ENCODE measurements at regions not wholly inside any gene's neighbourhood (a gene's known extent, or its start where the extent isn't known, plus 50 kb on each side); places are given as distances from the start of the nearest gene placed in this dataset.

DNA sequence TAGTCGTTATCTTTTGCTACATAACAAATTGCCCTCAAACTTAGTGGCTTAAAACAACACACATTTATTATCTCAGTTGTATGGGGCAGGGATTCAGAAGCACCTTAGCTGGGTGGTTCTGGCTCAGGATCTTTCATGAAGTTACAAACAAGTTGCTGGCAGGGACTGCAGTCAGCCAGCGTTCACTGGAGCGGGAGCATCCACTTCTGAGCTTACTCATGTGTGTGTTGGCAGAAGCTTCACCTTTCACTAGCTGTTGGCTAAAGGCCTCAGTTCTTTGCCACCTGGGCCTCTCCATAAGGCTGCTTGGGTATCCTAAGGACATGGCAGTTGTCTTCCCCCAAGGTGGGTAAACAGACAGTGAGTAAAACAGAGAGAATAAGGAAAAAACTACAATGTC is 365.7 kb downstream of the RPS29 start:
- Histone ChIP-seq H3K36me3 (ENCODE audit: low read depth, low read length) (no peaks in the 10 kb centered on the region), H3K9me3 (ENCODE audit: low read length) (no peaks in the 10 kb centered on the region), H2AFZ (ENCODE audit: low read length) (no peak overlapping the region), H3K4me3 (ENCODE audit: low read length) (no peak overlapping the region), H3K4me2 (ENCODE audit: low read length) (no peak overlapping the region), H3K79me2 (ENCODE audit: low read length) (no peaks in the 10 kb centered on the region), H3K27ac (ENCODE audit: low read length) (no peak overlapping the region), H3K27me3 (ENCODE audit: low read length) (no peaks in the 10 kb centered on the region), H3K9ac (ENCODE audit: low read length) (no peak overlapping the region), H3F3A (ENCODE audit: low read length, unreplicated experiment) (no peaks in the 10 kb centered on the region), H3K9me2 (replicated peaks; ENCODE audit: low read length) (no peaks in the 10 kb centered on the region), H3K4me1 (ENCODE audit: insufficient read depth, low read length) (no peaks in the 10 kb centered on the region), H4K20me1 (ENCODE audit: low read length) (no peaks in the 10 kb centered on the region)
- ChIA-PET CTCF (no interaction called here), POLR2A (ENCODE audit: unreplicated experiment) (no interaction called here)
- ATAC-seq (no peak), DNase-seq (no peak)
- BruUV-seq (replicated peaks) = no TSS peak
- intact Hi-C loops (cut with micrococcal nuclease) = no loop called here
- TF ChIP-seq CTCF (conservative IDR thresholded peaks at IDR 0.05; ENCODE audit: low read depth, low read length) (no peak), EZH2phosphoT487 (IDR thresholded peaks at IDR 0.05; ENCODE audit: borderline replicate concordance, low read length) (no peak), EZH2 (IDR thresholded peaks at IDR 0.05; ENCODE audit: low read length, unreplicated experiment) (no peak)

DNA sequence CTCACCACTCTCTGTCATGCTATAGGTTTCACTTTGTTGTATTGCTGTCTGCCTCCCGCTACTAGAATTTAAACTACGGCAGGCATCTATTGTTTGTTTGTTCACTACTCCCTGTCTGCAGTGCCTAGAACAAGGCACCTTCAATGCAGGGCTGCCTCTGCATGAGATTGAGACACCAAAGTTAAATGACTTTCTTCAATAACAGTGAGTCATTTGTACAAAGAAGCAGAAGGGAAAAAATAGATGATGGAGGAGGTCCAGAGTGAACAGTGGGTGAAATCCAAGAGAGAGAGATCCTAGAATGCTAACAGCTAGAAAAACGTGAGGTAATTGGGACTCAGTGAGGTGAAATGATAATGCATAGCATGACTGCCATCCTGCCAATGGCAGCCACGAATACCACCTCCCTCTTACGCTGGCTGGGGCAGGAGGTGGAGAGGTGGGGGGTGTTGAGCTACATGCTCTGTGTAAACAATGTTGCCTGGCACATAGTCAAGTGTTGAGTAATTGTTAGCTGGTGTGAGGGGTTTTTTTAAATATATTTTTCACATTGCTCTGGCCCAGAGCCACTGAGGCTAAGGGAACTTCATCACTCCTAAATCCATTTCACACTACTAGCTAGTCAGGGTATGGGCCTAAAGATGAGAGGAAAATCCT is 367.6 kb downstream of the RPS29 start:
- intact Hi-C loops (cut with micrococcal nuclease) = no loop called here
- Histone ChIP-seq H3K9me3 (ENCODE audit: low read length) (no peaks in the 10 kb centered on the region), H3K36me3 (ENCODE audit: low read depth, low read length) (no peaks in the 10 kb centered on the region), H3K79me2 (ENCODE audit: low read length) (no peaks in the 10 kb centered on the region), H3K4me1 (ENCODE audit: insufficient read depth, low read length) (no peaks in the 10 kb centered on the region), H3K9me2 (replicated peaks; ENCODE audit: low read length) (no peaks in the 10 kb centered on the region), H3F3A (ENCODE audit: low read length, unreplicated experiment) (no peaks in the 10 kb centered on the region), H2AFZ (ENCODE audit: low read length) (no peak overlapping the region), H4K20me1 (ENCODE audit: low read length) (no peaks in the 10 kb centered on the region), H3K27ac (ENCODE audit: low read length) (no peak overlapping the region), H3K4me3 (ENCODE audit: low read length) (no peak overlapping the region), H3K9ac (ENCODE audit: low read length) (no peak overlapping the region), H3K4me2 (ENCODE audit: low read length) (no peak overlapping the region), H3K27me3 (ENCODE audit: low read length) (peaks cover 3% of the 10 kb centered on the region; the same call in 1 of the 2 replicates)
- no peak for TF ChIP-seq EZH2 (IDR thresholded peaks at IDR 0.05; ENCODE audit: low read length, unreplicated experiment)
- TF ChIP-seq CTCF (conservative IDR thresholded peaks at IDR 0.05; ENCODE audit: low read depth, low read length) = no peak
- TF ChIP-seq EZH2phosphoT487 (IDR thresholded peaks at IDR 0.05; ENCODE audit: borderline replicate concordance, low read length) = no peak
- CTCF ChIA-PET = no interaction called here
- no TSS peak for BruUV-seq (replicated peaks)
- no peak for ATAC-seq
- POLR2A ChIA-PET (ENCODE audit: unreplicated experiment) = no interaction called here
- DNase-seq = peak; percentile 16

DNA sequence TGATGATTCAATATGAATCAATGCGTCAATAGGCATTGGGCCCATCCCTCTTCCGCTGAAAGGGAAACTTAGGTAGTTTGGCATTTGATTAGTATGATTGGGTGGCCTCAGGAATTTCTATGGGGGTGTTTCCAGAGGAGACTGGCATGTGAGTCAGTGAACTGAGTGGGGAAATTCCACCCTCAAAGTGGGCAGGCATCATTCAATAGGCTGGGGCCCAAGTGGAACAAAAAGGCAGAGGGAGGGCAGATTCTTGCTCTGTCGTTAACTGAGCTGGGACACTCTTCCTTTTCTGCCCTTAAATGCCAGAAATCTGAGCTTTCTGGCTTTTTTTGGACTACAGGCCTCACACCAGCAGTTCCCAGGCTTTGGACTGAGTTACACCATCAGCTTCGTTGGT is 373.5 kb downstream of the RPS29 start:
- CTCF ChIA-PET = no interaction called here
- H3K9me3 ChIP-seq (ENCODE audit: low read length) = no peaks in the 10 kb centered on the region

More for the DNA sequence above, 373.5 kb downstream of the RPS29 start:
- no peaks in the 10 kb centered on the region for H3K79me2 ChIP-seq (ENCODE audit: low read length)
- H3K27me3 ChIP-seq (ENCODE audit: low read length) = peaks cover 10% of the 10 kb centered on the region
- ATAC-seq (no peak), DNase-seq (no peak)
- no peak overlapping the region for H3K9ac ChIP-seq (ENCODE audit: low read length)
- H3F3A ChIP-seq (ENCODE audit: low read length, unreplicated experiment) = no peaks in the 10 kb centered on the region
- H3K27ac ChIP-seq (ENCODE audit: low read length) = no peak overlapping the region
- no peaks in the 10 kb centered on the region for H4K20me1 ChIP-seq (ENCODE audit: low read length)
- no peaks in the 10 kb centered on the region for H3K36me3 ChIP-seq (ENCODE audit: low read depth, low read length)
- BruUV-seq (replicated peaks) = no TSS peak
- no peak overlapping the region for H3K4me2 ChIP-seq (ENCODE audit: low read length)
- intact Hi-C loops (cut with micrococcal nuclease) = no loop called here
- POLR2A ChIA-PET (ENCODE audit: unreplicated experiment) = no interaction called here
- H3K9me2 ChIP-seq (replicated peaks; ENCODE audit: low read length) = no peaks in the 10 kb centered on the region
- H3K4me1 ChIP-seq (ENCODE audit: insufficient read depth, low read length) = no peaks in the 10 kb centered on the region
- TF ChIP-seq CTCF (conservative IDR thresholded peaks at IDR 0.05; ENCODE audit: low read depth, low read length) (no peak), EZH2phosphoT487 (IDR thresholded peaks at IDR 0.05; ENCODE audit: borderline replicate concordance, low read length) (no peak), EZH2 (IDR thresholded peaks at IDR 0.05; ENCODE audit: low read length, unreplicated experiment) (no peak)
- no peak overlapping the region for H2AFZ ChIP-seq (ENCODE audit: low read length)
- no peak overlapping the region for H3K4me3 ChIP-seq (ENCODE audit: low read length)
